Transverse colon (tissue), 4 donors: ENCODE measurements at regions not wholly inside any gene's neighbourhood (a gene's known extent, or its start where the extent isn't known, plus 50 kb on each side); places are given as distances from the start of the nearest gene placed in this dataset.
"Not testable (repeated sequence)": the region's sequence is repeated elsewhere in the genome, so short reads cannot be mapped to it uniquely, and the experiment has no call there.

ENCODE experiments used
- DNase-seq: peaks from one replicate; pipeline ENCODE4 v3.0.0-alpha.2; 2019
- H3K27ac ChIP-seq, 4 donors: fragments of 200-600 bp; sonication (generic); 2 replicates each; pipeline ENCODE4 v1.5.1; 2016 to 2018; ENCODE audit warnings: inconsistent platforms in 4 of 4
- H3K27me3 ChIP-seq: fragments of 200-600 bp; sonication (generic); 2 replicates; pipeline ENCODE4 v1.5.1; 2017; ENCODE audit warnings: inconsistent platforms
- H3K36me3 ChIP-seq, 4 donors: fragments of 200-600 bp; sonication (generic); 2 replicates each; pipeline ENCODE4 v1.5.1; 2017 to 2019; ENCODE audit warnings: inconsistent platforms in 4 of 4
- H3K4me1 ChIP-seq, 4 donors: fragments of 200-600 bp; sonication (generic); 2 replicates each; pipeline ENCODE4 v1.5.1; 2017 to 2020; ENCODE audit warnings: inconsistent platforms in 4 of 4
- H3K4me3 ChIP-seq, 4 donors: fragments of 200-600 bp; sonication (generic); 1 replicate in 1 of 4; 2 replicates in 3 of 4; pipeline versions ENCODE4 v1.5.1 to v1.6.1; 2017 to 2019; ENCODE audit warnings: inconsistent platforms in 4 of 4
- H3K9me3 ChIP-seq, 2 donors: fragments of 200-600 bp; sonication (generic); 2 replicates each; pipeline ENCODE4 v1.5.1; 2017 to 2019; ENCODE audit warnings: inconsistent platforms in 2 of 2
- CTCF ChIP-seq, 5 experiments: fragments of 200-600 bp in 3 of 5; fragments of 450-650 bp in 2 of 5; sonication (generic) in 3 of 5; IDR thresholded peaks; 1 replicate in 2 of 5; 2 replicates in 3 of 5; pipeline ENCODE4 v1.5.1; 2016 to 2017; ENCODE audit warnings: antibody characterized with exemption in 5 of 5, inconsistent platforms in 3 of 5, mild to moderate bottlenecking in 2 of 5, moderate library complexity in 1 of 5
- EP300 ChIP-seq: sonication (generic); formaldehyde crosslinking; IDR thresholded peaks from one replicate; pipeline ENCODE4 v1.6.1; 2017; ENCODE audit warnings: antibody characterized with exemption, low read depth
- POLR2A ChIP-seq: fragments of 450-650 bp; IDR thresholded peaks from one replicate; pipeline ENCODE4 v1.6.1; 2016; ENCODE audit warnings: antibody characterized with exemption, mild to moderate bottlenecking, moderate library complexity
- POLR2AphosphoS5 ChIP-seq, 3 donors: sonication (generic); formaldehyde crosslinking; IDR thresholded peaks; one replicate each; pipeline ENCODE4 v1.6.1; 2016; ENCODE audit warnings: antibody characterized with exemption in 3 of 3
- WGBS, 2 donors: methylation state at CpG; one replicate each; pipeline ENCODE4 v1.1.5; 2018; ENCODE audit warnings: low coverage in 1 of 2; 5-methylcytosine and 5-hydroxymethylcytosine counted together
- in situ Hi-C, 4 donors: fragments of 200-750 bp; cut with MboI; loops; one replicate each; pipeline versions ENCODE4 v1.15.0 to v1.15.1; 2017; ENCODE audit warnings: low sequenced_read_pairs in 3 of 4, low pct_ligation_motif_present in 1 of 4, low pct_unique_long_range_greater_than_20kb in 1 of 4
- intact Hi-C: fragments of 100-400 bp; cut with DNase I; formaldehyde crosslinking; loops from one replicate; pipeline ENCODE4 v1.15.1; 2023; ENCODE audit warnings: low total_unique reads

- no peak for DNase-seq
- 72 to 91% methylated on average over 1 to 2 of the region's 2 CpGs for WGBS, 2 donors
- no peaks in the 10 kb centered on the region for H3K9me3 ChIP-seq
Measured at GRCh38 chr11:24267014-24267413, 229.8 kb upstream of the LUZP2 start.

GRCh38 chr11:24271798-24272197 is 225.1 kb upstream of the LUZP2 start:
- Histone ChIP-seq H3K27me3 (no peaks in the 10 kb centered on the region), H3K36me3 (no peaks in the 10 kb centered on the region), H3K9me3 (no peaks in the 10 kb centered on the region), H3K4me1 (no peaks in the 10 kb centered on the region), H3K4me3 (no peak overlapping the region), H3K27ac (no peak overlapping the region)
- in situ Hi-C loops (no loop called here), intact Hi-C loops (no loop called here)
- no peak for DNase-seq
- WGBS, 2 donors: 85 to 89% methylated on average over 2 of the region's 2 CpGs
- no peak for TF ChIP-seq CTCF (IDR thresholded peaks at IDR 0.05)
- no peak for TF ChIP-seq POLR2A
- no peak for TF ChIP-seq POLR2AphosphoS5 (IDR thresholded peaks at IDR 0.05)
- no peak for TF ChIP-seq EP300

More at GRCh38 chr11:24267014-24267413, 229.8 kb upstream of the LUZP2 start:
- intact Hi-C loops: no loop called here
- H3K27me3 ChIP-seq: no peaks in the 10 kb centered on the region
- no peak overlapping the region for H3K27ac ChIP-seq
- no peaks in the 10 kb centered on the region for H3K4me1 ChIP-seq
- H3K36me3 ChIP-seq: no peaks in the 10 kb centered on the region
- TF ChIP-seq EP300: no peak
- no peak for TF ChIP-seq CTCF (IDR thresholded peaks at IDR 0.05)
- no peak overlapping the region for H3K4me3 ChIP-seq
- in situ Hi-C loops: no loop called here

- WGBS, 2 donors: 89 to 100% methylated on average over 1 to 15 of the region's 25 CpGs
- DNase-seq, in situ Hi-C loops: not testable (repeated sequence)
Measured at GRCh38 chr11:24274214-24274781, 222.6 kb upstream of the LUZP2 start.

GRCh38 chr11:24286238-24286637 is 210.6 kb upstream of the LUZP2 start:
- H3K27me3 ChIP-seq: no peaks in the 10 kb centered on the region

More at GRCh38 chr11:24274214-24274781, 222.6 kb upstream of the LUZP2 start:
- H3K27ac ChIP-seq, H3K9me3 ChIP-seq, H3K4me1 ChIP-seq, H3K4me3 ChIP-seq, intact Hi-C loops, H3K36me3 ChIP-seq, H3K27me3 ChIP-seq: not testable (repeated sequence)

More at GRCh38 chr11:24286238-24286637, 210.6 kb upstream of the LUZP2 start:
- H3K36me3 ChIP-seq: no peaks in the 10 kb centered on the region
- H3K4me1 ChIP-seq: no peaks in the 10 kb centered on the region
- DNase-seq: no peak
- intact Hi-C loops (no loop called here), in situ Hi-C loops (no loop called here)
- TF ChIP-seq POLR2AphosphoS5 (IDR thresholded peaks at IDR 0.05) (no peak), EP300 (no peak), POLR2A (no peak), CTCF (IDR thresholded peaks at IDR 0.05) (no peak)
- no peak overlapping the region for H3K27ac ChIP-seq
- H3K9me3 ChIP-seq: no peaks in the 10 kb centered on the region
- H3K4me3 ChIP-seq: no peak overlapping the region
- 72 to 80% methylated on average over 3 of the region's 3 CpGs for WGBS, 2 donors
